ENCODE measurements at regions not wholly inside any gene's neighbourhood (a gene's known extent, or its start where the extent isn't known, plus 50 kb on each side); places are given as distances from the start of the nearest gene placed in this dataset.

GRCh38 chr6:167663316-167663715, 163.4 kb upstream of the AFDN start:
- intact Hi-C loops (cut with DNase I): no loop called here
- no peaks in the 10 kb centered on the region for H3K9me3 ChIP-seq
- H3K27ac ChIP-seq: no peak overlapping the region
- DNase-seq (no peak), ATAC-seq (no peak)
- no peak overlapping the region for H3K4me3 ChIP-seq
- H3K27me3 ChIP-seq (ENCODE audit: insufficient read depth in 3 of 3, low read length in 2 of 3): no peaks in the 10 kb centered on the region
- H3K4me1 ChIP-seq: no peaks in the 10 kb centered on the region
- TF ChIP-seq, protein P1, sequence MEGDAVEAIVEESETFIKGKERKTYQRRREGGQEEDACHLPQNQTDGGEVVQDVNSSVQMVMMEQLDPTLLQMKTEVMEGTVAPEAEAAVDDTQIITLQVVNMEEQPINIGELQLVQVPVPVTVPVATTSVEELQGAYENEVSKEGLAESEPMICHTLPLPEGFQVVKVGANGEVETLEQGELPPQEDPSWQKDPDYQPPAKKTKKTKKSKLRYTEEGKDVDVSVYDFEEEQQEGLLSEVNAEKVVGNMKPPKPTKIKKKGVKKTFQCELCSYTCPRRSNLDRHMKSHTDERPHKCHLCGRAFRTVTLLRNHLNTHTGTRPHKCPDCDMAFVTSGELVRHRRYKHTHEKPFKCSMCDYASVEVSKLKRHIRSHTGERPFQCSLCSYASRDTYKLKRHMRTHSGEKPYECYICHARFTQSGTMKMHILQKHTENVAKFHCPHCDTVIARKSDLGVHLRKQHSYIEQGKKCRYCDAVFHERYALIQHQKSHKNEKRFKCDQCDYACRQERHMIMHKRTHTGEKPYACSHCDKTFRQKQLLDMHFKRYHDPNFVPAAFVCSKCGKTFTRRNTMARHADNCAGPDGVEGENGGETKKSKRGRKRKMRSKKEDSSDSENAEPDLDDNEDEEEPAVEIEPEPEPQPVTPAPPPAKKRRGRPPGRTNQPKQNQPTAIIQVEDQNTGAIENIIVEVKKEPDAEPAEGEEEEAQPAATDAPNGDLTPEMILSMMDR (IDR thresholded peaks at IDR 0.05): no peak
- no peaks in the 10 kb centered on the region for H3K36me3 ChIP-seq (ENCODE audit: insufficient read depth in 1 of 2, low read depth in 1 of 2)
- 69 to 81% (median 72%) methylated on average over 4 of the region's 4 CpGs for WGBS, 3 donors

- 85 to 90% (median 89%) methylated on average over 24 of the region's 24 CpGs for WGBS, 3 donors
- ATAC-seq (no peak), DNase-seq (no peak)
- TF ChIP-seq, protein P1 (IDR thresholded peaks at IDR 0.05): no peak
- intact Hi-C loops (cut with DNase I): no loop called here
- H3K4me3 ChIP-seq: no peak overlapping the region
- H3K27ac ChIP-seq: no peak overlapping the region
- no peaks in the 10 kb centered on the region for H3K4me1 ChIP-seq
- H3K36me3 ChIP-seq (ENCODE audit: insufficient read depth in 1 of 2, low read depth in 1 of 2): no peaks in the 10 kb centered on the region
- H3K27me3 ChIP-seq (ENCODE audit: insufficient read depth in 3 of 3, low read length in 2 of 3): no peaks in the 10 kb centered on the region
- no peaks in the 10 kb centered on the region for H3K9me3 ChIP-seq
These were observed 162.8 kb upstream of the AFDN start for GRCh38 chr6:167663784-167664443.

- Histone ChIP-seq H3K9me3 (no peaks in the 10 kb centered on the region), H3K27me3 (ENCODE audit: insufficient read depth in 3 of 3, low read length in 2 of 3) (no peaks in the 10 kb centered on the region), H3K27ac (no peak overlapping the region), H3K36me3 (ENCODE audit: insufficient read depth in 1 of 2, low read depth in 1 of 2) (no peaks in the 10 kb centered on the region), H3K4me3 (no peak overlapping the region), H3K4me1 (no peaks in the 10 kb centered on the region)
- 62 to 67% (median 64%) methylated on average over 15 of the region's 15 CpGs for WGBS, 3 donors
- intact Hi-C loops (cut with DNase I): no loop called here
- TF ChIP-seq, protein P1 (IDR thresholded peaks at IDR 0.05): no peak
- DNase-seq: no peak
- ATAC-seq: no peak
These were observed 161.7 kb upstream of the AFDN start for GRCh38 chr6:167664678-167665660.

DNA sequence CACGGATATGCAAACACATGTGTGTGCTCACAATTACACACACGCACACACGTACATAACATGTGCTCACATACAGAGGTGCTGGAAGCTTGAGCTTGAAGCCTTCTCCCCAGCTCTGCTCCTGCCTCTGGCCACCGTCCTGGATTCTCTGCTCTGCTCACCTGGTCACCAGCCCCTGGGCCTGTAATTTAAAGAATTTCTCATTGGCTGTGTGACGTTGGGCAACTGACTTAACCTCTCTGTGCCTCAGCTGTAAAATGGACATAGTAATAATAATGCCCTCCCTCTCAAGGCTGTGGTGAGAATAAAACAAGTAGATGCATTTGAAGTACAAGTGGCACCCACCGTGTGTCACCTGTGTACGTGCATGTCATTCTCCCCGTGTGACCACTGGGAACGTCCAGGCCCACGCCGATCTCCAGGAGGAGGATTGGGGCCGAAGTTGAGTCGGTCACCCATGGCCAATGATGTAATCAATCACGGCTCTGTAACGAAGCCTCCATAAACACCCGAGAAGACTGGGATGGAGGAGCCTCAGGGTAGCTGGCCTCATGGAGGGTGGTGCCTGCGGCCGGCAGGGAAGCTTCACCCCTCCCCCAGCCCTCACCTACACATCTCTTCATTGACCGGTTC, 160.9 kb upstream of the AFDN start:
- Histone ChIP-seq H3K4me3 (no peak overlapping the region), H3K9me3 (no peaks in the 10 kb centered on the region), H3K27me3 (ENCODE audit: insufficient read depth in 3 of 3, low read length in 2 of 3) (no peaks in the 10 kb centered on the region), H3K36me3 (ENCODE audit: insufficient read depth in 1 of 2, low read depth in 1 of 2) (no peaks in the 10 kb centered on the region), H3K27ac (no peak overlapping the region), H3K4me1 (no peaks in the 10 kb centered on the region)
- WGBS, 3 donors: 84 to 87% (median 84%) methylated on average over 19 of the region's 19 CpGs
- ATAC-seq (no peak), DNase-seq (no peak)
- intact Hi-C loops (cut with DNase I): no loop called here
- TF ChIP-seq, protein P1 (IDR thresholded peaks at IDR 0.05): no peak
